Medulla oblongata (tissue), 1 donor: ENCODE measurements at regions not wholly inside any gene's neighbourhood (a gene's known extent, or its start where the extent isn't known, plus 50 kb on each side); places are given as distances from the start of the nearest gene placed in this dataset.
"Not testable (repeated sequence)": the region's sequence is repeated elsewhere in the genome, so short reads cannot be mapped to it uniquely, and the experiment has no call there.

Source experiments
- DNase-seq: peaks from one replicate; pipeline ENCODE4 v3.0.0-alpha.2; 2015; ENCODE audit errors: extremely low spot score

GRCh38 chr4:96429657-96430056, 589.8 kb downstream of the PDHA2 start:
- no peak for DNase-seq

GRCh38 chr4:96431094-96431493, 591.2 kb downstream of the PDHA2 start:
- DNase-seq = no peak

- DNase-seq = no peak
These were observed 608.5 kb downstream of the PDHA2 start for GRCh38 chr4:96448315-96448872.

- no peak for DNase-seq
These were observed 615.3 kb downstream of the PDHA2 start for GRCh38 chr4:96455045-96455720.

GRCh38 chr4:96458031-96458430, 618.1 kb downstream of the PDHA2 start:
- not testable (repeated sequence) for DNase-seq

- DNase-seq = no peak
These were observed 619.2 kb downstream of the PDHA2 start for GRCh38 chr4:96459105-96459504.

- DNase-seq = no peak
These were observed 625.9 kb downstream of the PDHA2 start for GRCh38 chr4:96465834-96466233.

DNA sequence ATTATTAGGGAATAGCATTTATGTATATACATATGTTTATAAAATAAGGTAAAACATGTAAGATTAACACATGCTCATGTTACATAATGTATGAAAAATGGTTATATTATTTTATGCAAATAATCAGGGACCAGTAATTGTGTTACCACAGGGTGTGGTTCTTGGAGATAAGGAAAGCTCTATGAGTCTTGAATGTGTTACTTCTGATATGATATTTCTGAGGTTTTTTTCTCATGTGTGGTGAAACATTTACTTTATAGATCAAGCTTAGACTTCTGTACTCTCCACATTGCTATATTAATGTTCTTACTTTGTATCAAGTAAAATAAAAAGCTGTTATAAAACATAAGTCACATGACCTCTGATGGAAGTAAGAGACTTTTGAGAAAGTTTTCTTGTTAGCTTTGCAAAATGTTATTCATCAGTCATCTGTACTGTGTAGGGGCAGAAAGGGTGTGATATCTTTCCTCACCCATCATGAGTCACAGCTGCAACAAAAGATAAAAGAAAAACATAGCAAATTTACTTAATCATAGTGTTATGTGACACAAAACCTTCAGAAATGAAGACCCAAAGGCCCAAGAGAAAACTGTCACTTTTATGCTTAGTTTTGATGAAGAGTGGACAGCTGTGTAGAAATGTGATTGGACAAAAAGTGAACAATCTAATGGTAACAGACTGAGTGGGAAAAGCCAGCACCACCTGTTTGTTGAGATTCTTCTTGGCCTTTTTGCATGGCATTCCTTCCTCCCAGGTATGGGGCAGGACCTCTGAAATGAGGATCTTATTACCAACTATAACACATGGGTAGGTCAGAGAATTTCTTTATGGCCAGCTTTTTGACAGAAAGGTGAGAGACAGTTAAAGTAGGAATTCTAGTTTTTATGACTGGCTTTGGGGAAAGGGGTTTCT, 632.3 kb downstream of the PDHA2 start:
- no peak for DNase-seq

GRCh38 chr4:96473246-96473645, 633.4 kb downstream of the PDHA2 start:
- no peak for DNase-seq

DNA sequence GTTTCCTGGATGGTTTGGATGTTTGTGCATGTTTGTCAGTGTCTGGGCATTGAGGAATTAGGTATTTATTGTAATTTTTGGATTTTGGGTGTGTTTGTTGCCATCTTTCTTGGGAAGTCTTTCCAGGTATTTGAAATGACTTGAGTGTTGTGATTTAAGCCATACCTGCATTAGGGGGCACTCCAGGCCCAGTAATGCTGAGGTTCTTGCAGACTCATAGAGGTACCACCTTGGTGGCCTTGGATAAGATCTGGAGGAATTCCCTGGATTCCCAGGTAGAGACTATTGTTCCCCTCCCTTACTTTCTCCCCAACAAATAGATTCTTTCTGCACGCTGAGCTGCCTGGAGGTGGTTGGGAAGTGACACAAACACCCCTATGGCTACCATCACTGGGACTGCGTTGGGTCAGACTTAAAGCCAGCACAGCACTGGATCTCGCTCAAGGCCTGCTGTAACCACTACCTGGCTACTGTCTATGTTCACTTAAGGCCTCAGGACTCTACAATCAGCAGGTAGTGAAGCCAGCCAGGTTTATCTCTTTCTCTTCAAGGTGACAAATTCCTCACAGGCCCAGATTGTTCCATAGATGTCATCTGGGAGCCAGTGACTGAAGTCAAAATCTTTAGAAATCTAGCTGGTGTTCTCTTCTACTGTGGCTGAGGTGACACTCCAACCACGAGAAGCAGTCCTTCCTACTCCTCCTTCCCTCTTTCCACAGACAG, 643.6 kb downstream of the PDHA2 start:
- DNase-seq = no peak

DNA sequence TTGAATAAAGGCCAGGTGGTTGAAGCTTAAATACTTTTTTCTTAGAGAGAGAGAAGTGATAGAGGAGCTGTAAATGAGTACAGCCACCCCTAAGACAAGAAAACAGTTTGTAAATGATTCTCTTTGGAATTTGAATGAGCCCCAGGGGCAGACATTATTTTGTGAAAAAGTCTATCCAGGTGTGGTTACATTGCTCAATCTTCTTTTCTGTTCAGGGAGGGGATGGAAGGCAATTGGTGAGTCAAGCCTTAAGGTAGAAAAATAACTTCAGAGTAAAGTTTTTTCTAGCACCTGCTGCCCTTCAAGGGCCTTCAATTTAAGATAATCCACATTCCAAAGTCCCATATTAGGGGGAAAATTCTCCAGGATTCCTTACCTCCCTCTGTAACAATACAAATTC, 646.7 kb downstream of the PDHA2 start:
- DNase-seq = no peak

GRCh38 chr4:96497621-96498020, 657.7 kb downstream of the PDHA2 start:
- no peak for DNase-seq

DNA sequence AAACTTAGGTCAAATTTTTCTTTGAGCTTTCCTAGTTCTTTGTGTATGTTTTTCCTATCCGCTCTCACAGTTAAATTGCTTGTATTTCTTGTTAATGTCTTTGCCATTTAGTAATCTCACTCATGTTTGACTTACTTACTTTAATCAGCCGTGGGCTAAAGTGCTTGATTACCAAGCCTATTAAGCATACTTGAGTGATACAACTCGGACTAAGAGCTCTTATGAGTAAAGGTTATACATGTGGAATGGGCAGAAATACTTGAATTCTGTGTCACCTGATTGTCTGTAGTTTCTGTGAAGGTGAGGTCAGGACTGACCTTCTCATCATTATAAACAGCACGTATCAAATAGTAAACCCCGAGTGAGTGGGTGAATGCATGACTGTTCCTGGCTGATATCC, 664.5 kb downstream of the PDHA2 start:
- no peak for DNase-seq

DNA sequence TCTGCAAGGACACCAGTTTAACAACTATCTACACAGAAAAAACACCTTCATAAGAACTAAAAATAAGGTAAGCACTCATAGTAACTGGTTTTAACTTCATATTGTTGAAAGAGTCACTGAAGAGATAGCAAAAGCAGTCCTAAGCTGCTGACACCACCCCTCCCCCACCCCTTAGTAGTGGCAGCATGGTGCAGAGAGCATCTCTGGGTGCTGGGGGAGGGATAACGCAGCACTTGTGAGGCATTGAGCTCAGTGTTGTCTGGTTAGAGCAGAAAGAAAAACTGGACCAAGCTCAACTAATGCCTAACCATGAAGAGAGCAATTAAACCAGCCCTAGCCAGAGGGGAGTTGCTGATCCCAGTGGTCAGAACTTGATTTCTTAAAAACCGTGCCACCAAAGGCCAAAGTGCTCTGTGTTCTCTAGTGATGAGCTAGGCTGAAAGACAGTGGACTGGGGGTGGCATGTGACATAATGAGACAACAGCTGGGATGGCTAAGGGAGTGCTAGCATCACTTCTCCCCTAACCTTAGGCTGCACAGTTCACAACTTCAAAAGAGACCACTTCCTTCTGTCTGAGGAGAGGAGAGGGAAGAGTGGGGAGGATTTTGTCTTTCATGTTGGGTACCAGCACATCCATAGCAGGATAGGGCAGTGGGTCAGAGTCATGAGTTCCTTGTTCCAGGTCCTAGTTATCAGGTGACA, 669.3 kb downstream of the PDHA2 start:
- DNase-seq = no peak

- DNase-seq = no peak
These were observed 679.4 kb downstream of the PDHA2 start for GRCh38 chr4:96519291-96519690.

DNA sequence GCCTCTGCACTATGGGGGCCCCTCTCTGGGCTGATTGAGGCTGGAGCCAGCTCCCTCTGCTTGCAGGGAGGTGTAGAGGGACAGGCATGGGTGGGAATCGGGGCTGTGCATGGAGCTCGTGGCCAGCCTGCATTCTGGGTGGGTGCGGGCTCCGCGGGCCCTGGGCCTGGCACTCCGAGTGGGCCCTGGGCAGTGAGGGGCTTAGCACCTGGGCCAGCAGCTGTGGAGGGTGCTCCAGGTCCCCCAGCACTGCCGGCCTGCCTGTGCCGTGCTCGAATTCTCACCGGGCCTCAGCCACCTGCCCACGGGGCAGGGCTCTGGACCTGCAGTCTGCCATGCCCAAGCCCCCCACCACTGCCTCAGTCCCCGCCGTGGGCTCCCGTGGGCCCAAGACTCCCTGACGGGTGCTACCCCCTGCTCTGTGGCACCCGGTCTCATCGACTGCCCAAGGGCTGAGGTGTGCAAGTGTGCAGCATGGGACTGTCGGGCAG, 681.2 kb downstream of the PDHA2 start:
- no peak for DNase-seq

DNA sequence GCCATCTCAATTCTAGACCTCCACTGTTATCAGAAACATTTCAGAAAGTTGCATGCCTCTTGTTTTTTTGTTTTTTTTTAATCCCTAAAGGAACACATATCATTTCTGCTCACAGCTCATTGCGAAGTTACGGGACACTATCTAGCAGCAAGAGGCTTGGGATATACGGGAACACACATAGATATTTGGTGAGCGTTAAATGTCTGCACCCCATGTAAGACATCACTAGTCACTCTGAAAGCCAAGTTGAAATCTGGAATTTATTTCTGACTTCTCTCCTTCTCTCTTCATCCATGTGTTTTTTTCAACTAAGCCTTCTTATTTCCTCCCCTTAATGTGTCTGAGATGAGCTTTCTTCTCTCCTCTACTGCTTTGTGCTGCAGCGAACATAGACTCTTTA, 683.7 kb downstream of the PDHA2 start:
- DNase-seq = no peak

GRCh38 chr4:96524311-96524875, 684.5 kb downstream of the PDHA2 start:
- DNase-seq = no peak

DNA sequence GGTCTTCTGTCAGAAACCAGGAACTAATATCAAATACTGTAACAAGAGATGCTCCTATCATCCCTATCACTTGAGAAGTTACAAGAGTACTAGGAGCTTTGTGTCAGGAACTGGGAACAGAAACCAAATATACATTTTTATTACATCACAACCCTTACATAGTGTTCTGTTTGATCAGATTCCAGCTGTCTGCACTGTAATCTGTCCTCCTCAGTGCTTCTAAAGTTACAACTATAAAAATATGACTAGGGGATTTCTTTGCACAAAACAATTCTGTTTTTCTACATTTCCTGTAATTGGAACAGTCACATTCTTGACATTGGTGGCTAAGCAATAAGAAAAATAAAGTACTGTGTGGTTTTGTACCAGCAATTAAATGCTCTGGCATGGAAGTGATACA, 686.0 kb downstream of the PDHA2 start:
- no peak for DNase-seq

- DNase-seq = no peak
These were observed 686.7 kb downstream of the PDHA2 start for GRCh38 chr4:96526625-96527024.

DNA sequence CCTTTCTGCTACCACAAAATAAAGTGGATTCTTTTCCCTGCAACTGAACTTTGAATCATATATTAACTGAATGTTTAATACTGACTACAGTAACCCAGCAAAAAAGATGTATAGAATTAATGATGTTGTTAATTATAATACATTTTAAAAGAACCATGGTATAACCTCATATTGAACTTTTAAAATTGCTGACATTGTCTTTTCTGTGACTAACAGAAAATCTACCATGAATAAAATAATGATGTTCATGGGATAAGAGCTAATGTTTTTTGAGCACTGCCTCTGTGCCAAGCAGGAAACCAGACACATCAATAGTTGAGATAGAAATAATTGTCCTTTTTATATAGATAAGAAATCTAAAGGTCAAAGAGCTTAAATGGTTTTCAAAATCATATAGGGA, 691.9 kb downstream of the PDHA2 start:
- DNase-seq = no peak
